Skin epidermis (tissue), 12 donors: ENCODE measurements at regions not wholly inside any gene's neighbourhood (a gene's known extent, or its start where the extent isn't known, plus 50 kb on each side); places are given as distances from the start of the nearest gene placed in this dataset.
"Not testable (repeated sequence)": the region's sequence is repeated elsewhere in the genome, so short reads cannot be mapped to it uniquely, and the experiment has no call there.

ENCODE experiments used
- H3K27ac ChIP-seq, 21 experiments: fragments of 200-600 bp; sonication (generic) in 11 of 21; one replicate each; pipeline ENCODE4 v1.5.0; 2020; ENCODE audit warnings: mild to moderate bottlenecking in 3 of 21, inconsistent platforms in 2 of 21, moderate library complexity in 2 of 21
- H3K4me3 ChIP-seq, 7 experiments: fragments of 200-600 bp; sonication (generic) in 2 of 7; one replicate each; pipeline ENCODE4 v1.5.0; 2020; ENCODE audit warnings: inconsistent platforms in 2 of 7, mild to moderate bottlenecking in 2 of 7, moderate library complexity in 1 of 7

GRCh38 chr11:67727066-67728040 lies 52.9 kb upstream of the ALDH3B2 start:
- H3K27ac ChIP-seq, H3K4me3 ChIP-seq: not testable (repeated sequence)
